Fibroblast of skin of scalp (primary cell): ENCODE measurements at regions not wholly inside any gene's neighbourhood (a gene's known extent, or its start where the extent isn't known, plus 50 kb on each side); places are given as distances from the start of the nearest gene placed in this dataset.
"Not testable (repeated sequence)": the region's sequence is repeated elsewhere in the genome, so short reads cannot be mapped to it uniquely, and the experiment has no call there.

Experiments
- DNase-seq: peaks from one replicate; pipeline ENCODE4 v3.0.0-alpha.2; 2013

DNA sequence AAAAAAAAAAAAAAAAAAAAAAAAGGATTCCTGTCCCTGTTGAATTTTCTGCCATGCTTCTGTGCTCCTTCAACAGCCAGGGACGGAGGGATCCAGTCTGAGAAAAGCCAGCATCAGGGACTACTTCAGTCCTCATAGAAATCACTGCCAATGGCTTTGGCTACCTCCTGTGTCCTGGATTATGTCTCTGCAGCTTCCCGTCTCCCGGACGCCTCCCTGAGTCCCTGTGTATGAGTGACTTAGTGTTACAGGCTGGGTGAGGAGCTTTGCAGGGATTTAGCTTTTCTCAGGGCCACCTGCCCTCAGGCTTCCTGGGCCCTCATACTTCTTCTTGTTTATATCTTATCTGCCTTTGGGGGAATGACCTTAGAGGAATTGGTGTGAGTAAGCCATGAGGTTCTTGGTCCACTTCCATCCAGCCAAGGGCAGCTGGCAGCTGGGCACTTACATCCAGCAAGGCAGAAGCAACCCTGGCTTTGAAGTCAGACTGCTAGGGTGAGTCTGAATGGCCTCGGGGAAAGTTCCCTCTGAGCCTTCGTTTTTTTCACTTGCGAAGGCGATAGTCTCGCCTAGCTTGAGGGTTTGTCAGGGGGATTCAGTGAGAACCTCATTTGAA, 83.6 kb upstream of the CRYM start:
- DNase-seq: not testable (repeated sequence)

DNA sequence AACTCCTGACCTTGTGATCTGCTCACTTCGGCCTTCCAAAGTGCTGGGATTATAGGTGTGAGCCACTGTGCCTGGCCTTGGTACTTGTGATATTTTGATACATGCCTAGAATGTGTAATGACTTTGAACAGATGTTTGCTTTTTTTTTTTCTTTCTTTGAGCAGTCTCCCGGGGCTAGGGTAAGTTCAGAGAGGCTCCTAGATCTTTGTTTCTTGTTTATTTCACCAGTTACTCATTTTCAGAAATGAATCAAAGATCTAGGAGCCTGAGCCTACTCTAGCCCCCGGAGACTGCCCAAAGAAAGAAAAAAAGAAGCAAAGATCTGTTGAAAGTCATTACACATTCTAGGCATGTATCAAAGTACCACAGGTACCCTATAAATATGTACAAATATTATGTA, 83.0 kb upstream of the CRYM start:
- not testable (repeated sequence) for DNase-seq

DNA sequence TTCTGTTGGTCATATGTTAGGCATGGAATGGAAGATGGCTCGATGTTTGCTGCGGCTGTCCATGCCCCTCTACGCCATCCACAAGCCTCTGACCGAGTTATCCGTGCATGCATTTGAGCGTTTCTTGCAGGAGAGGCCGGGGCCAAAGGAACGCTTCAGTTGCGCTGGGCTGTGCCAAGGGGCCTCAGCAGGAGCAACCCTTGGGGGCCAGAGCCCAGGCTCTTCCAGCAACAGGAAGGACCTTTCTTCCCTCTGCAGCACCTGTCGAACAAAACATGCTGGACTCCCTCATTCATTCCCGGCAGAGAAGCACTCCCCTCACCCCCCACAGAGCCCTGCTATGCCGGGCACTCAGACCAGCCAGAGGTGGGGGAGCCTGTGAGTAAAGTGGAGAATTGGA, 81.4 kb upstream of the CRYM start:
- not testable (repeated sequence) for DNase-seq

DNA sequence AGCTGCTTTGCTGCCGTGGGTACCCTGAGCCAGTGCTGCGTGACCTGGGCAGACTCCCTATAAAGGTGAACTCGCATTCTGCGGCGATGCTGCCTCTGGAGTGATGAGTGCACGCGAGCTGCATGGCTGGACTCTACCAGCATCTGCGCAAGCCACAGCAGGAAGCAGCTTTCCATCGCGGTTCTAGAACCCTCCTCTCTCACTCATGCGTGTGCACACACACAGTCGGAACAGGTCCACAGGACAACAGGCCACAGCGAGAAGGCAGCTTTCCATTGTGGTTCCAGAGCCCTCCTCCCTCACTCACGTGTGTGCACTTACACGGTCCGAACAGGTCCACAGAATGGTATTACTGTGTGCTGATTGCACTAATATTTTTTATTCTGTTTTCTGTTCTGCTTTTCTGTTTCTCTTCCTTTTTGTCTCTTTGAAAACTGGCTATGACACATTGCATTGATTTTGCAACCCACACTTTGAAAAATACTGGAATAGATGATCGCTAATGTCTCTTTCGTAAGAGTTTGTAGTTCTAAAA, 80.2 kb upstream of the CRYM start:
- not testable (repeated sequence) for DNase-seq

DNA sequence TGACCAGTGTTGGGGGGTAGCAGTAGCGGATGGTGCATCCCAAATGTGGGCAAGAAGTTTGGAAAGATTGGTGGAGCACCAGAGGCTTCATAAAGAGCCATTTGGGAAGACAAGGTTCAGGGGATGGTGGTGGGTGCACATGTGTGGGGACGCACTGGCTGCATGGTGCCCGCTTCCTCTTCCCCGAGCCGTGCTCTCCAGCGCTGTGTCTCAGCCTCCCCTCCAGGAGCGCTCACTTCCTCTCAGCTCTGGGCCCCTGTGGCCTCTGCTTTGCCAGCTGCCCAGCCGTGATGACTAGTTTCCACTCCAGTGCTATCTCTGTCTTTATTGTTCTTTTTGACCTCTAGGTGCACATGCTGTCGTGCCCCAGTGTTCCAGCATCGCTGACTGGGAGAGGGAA, 78.2 kb upstream of the CRYM start:
- not testable (repeated sequence) for DNase-seq

DNA sequence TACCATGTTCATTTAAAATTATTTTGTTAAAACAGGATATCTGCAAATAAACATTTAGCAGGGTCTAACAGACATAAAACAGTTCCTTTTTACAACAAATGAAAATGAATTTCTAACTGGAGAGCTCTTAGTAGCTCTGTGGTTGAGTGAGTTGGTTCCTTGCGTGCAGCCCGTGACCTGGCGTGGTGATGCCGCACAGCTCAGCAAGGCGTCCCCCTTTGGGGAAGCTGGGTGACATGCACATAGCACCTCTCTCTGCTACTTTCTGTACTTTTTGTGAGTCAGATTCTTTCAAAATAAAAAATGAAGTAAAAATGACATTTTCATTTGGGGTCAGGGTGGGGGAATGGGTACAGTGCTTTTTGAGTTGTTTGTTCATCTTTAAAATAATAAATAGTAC, 73.3 kb upstream of the CRYM start:
- DNase-seq: not testable (repeated sequence)

DNA sequence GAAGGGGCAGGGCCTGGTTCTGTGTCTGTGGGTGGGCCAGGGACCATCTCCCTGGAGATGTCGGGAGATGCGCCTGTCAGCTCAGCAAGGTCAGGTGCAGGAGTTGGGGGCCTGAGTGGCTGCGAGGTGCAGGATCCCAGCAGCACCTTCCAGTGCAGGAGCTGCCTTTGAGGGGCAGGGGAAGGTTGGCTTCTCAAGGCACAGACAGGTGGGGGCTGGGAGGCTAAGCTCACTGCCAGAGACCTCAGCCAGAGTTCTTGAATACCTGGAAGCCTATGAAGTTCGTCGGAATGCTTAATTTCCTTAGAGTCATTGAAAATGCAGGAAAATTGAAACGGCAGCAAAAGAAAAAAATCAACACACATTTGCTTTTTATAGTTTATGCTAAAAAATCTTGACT, 72.8 kb upstream of the CRYM start:
- not testable (repeated sequence) for DNase-seq

DNA sequence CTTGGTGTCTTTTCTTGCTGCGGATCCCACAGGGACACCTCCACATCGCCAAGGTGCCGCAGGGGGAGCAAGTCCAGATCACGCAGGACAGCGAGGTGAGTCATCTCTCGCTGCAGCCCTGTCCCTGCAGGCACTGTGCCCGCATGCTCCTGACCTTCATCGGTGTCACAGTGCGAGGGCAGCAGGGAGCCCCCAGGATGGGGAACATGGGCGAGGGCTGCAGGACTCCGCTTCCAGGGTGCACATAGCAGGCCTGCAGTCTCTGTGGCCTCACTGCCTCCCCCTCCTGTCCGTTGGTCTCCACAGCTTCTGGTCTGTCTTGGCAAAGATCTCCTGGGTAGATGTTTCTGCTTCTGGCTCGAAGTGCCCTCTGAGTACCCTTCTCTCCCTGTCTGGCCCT, 71.2 kb upstream of the CRYM start:
- not testable (repeated sequence) for DNase-seq

DNA sequence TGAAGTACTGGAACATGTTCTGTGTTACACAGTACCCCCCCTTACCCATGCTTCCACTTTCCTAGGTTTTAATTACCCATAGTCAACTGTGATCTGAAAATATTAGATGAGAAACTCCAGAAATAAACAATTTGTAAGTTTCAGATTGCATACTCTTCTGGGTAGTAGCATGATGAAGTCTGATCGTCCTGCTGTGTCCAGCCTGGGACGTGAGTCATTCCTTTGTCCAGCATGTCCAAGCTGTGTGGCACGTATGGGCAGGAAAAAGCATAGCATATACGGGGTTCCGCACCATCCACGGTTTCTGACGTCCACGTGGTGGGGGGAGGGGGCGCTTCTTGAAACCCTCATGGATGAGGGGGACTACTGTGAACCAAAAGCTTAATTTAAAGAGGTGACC, 70.7 kb upstream of the CRYM start:
- not testable (repeated sequence) for DNase-seq

DNA sequence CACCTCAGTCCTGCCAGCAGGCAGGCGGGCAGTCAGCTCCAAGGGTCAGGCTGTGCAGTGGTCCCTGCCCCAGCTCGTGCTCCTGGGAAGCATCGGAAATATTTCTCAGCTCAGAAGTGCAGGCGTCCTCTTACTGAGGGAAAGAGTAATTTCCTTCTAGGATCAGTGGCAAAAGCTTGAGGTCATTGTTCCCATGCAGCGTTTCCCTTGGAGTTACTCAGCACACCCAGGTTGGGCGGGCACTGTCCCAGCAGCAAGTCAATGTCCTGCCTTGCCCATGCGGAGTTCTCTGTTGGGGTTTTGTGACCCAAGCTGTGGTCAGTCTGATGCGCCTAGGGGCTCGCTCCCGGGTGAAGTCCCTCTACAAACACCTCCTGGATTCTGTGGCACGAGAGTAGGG, 69.4 kb upstream of the CRYM start:
- not testable (repeated sequence) for DNase-seq

DNA sequence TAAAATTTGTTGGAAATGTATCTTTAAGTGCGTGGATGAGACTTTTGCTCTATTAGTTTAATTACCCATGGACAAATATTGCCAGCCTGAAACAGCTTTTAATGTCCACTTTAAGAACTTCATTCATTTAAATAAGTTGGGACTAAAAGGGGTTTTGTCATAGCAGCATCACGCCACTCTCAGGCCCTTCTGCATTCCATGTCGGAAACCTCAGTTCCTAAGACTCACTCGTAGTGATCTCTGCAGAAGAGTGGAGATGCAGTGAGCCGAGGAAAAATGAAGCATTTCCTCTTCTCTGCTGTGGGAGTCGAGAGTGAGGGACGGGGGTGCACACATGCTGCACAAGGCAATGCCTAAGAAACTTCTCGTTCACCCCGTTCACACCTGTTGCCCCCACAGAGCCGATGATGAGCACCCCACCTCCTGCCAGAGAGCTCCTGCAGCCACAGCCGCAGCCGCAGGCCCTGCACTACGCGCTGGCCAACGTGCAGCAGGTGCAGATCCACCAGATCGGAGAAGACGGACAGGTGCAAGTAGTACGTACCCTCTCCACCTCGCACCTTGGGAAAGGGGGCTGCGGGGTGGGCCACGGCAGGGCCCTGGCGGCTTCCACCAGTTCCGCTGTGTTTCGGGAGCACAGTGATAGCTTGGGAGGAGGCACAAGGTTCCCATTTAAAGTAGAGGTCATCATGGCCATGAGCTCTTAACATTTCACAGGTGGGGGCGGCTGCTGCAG, 68.8 kb upstream of the CRYM start:
- not testable (repeated sequence) for DNase-seq

DNA sequence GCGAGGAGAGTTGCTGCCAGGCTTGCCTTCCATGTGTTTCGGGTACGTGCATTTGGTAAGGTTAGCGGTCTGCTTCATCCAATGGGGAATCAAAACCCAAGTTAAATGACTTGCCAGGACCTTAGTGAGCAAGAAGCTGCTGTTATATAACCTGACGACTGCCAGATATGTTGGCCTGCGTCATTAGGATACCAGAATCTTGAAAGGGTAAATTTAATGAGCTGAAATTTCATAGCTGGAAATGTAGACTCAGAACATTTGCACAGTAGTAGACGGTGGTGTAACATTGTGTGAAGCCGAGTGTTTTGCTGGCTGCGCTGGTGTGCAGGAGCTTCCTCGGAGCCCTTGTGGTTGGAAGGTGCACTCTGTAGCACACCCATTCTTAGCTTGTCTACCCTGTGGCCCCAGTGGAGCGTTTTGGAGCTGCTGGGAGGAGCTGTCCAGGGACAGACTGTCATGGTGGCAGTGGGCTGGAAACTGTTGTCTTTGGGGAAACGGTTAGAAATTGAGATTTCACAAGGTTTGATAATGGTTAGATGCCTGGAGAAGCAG, 66.3 kb upstream of the CRYM start:
- DNase-seq: not testable (repeated sequence)

DNA sequence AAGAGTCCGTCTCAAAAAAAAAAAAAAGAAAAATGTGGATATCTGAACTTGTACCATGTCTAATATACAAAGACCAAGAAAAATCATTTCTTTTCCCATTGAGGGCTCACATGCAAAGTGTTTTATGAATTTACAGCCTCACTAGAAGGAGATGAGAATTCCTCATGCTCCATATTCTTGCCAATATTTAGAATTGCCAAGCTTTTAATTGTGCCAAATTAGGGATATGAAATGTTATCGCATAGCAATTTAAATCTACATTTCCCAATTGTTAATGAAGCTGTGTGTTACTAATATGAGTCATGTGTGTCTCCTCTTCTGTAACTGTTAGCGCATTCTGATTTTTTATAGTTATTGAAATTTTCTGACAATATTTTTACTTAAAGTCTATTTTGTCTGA, 63.0 kb upstream of the CRYM start:
- DNase-seq: no peak

DNA sequence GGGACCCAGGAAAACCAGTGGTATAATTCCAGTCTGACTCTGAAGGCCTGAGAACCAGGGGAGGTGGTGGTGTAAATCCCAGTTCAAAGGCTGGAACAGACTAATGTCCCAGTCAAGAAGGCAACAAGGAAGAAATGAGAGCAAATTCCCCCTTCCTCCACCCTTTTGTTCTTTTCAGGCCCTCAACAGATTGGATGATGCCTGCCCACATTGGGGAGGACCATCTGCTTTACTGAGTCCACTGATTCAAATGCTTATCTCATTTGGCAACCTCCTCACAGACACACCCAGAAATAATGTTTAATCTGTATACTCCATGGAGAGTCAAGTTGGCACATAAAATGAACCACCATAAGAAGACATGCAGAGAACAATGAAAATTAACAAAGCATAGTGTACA, 61.9 kb upstream of the CRYM start:
- no peak for DNase-seq

DNA sequence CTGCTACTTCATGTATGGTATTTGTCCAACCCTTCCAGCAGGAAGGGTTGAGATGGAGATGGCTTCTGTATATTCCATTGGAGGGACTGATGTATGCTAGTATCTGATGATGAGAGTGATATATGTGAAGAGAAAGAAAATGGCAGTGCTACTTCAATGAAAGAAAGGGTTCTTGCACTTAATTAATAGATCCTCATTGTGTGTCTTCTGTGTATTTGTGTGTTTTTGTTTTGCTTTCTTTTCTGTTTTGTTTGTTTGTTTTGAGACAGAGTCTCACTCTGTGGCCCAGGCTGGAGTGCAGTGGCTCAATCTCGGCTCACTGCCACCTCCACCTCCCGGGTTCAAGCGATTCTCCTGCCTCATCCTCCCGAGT, 61.2 kb upstream of the CRYM start:
- DNase-seq: no peak

DNA sequence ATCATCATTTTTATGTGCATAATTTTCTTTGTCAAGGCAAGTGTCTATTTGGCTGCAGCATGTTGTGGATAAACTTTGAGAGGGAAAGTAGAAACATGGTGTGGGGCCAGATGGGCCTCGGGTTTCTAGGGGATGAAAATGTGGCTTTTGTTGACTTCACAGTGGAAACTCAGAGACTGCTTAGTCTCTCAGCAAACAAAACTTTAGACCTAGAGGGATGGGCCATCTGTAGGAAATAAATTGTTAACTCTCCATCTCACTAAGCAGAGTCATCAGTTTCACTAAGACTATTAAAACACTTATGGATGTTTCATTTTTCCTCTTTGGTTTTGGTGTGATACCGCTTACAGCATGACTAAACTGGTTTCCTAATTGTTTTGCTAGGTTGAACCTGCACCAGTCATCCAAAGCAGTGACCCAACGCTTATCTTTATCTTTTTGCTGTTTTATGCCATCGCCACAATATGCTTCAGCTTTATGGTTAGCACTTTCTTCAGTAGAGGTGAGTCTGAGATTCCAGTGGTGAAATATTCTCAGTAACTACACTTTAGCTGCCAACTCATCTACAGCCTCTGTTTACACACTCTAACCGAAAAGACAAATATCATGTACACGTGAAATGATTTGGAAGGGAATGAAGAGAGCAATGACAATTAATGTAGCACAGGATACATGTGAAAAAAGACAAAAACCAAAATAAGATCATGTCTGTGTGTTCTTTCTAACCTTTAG, 60.6 kb upstream of the CRYM start:
- DNase-seq: no peak

DNA sequence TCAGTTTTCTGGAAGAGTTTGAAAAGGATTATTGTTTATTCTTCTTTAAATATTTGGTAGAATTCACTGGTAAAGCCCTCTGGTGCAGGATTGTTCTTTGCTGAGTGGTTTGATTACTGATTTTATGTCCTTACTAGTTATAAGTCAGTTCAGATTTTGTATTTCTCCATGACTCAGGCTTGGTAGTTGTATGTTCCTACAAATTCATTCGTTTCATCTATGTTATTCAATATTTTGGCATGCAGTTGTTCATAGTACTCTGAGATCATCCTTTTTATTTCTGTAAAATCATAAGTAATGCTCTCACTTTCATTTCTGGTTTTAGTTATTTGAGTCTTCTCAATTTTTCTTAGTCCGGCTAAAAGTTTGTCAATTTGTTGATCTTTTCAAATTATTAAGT, 58.1 kb upstream of the CRYM start:
- peak; percentile 7 for DNase-seq

DNA sequence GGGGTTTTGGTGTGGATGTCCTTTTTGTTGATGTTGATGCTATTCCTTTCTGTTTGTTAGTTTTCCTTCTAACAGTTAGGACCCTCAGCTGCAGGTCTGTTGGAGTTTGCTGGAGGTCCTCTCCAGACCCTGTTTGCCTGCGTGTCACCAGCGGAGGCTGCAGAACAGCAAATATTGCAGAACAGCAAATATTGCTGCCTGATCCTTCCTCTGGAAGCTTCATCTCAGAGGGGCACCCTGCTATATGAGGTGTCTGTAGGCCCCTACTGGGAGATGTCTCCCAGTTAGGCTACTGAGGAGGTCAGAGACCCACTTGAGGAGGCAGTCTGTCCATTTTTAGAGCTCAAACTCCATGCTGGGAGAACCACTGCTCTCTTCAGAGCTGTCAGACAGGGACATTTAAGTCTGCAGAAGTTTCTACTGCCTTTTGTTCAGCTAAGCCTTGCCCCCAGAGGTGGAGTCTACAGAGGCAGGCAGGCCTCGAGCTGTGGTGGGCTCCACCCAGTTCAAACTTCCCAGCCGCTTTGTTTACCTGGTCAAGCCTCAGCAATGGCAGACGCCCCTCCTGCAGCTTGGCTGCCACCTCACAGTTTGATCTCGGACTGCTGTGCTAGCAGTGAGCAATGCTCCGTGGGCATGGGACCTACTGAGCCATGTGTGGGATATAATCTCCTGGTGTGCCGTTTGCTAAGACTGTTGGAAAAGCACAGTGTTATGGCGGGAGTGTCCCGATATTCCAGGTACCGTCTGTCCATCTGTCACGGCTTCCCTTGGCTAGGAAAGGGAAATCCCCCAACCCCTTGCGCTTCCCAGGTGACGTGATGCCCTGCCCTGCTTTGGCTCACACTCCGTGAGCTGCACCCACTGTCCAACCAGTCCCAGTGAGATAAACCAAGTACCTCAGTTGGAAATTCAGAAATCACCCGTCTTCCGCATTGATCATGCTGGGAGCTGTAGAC, 56.4 kb upstream of the CRYM start:
- not testable (repeated sequence) for DNase-seq

DNA sequence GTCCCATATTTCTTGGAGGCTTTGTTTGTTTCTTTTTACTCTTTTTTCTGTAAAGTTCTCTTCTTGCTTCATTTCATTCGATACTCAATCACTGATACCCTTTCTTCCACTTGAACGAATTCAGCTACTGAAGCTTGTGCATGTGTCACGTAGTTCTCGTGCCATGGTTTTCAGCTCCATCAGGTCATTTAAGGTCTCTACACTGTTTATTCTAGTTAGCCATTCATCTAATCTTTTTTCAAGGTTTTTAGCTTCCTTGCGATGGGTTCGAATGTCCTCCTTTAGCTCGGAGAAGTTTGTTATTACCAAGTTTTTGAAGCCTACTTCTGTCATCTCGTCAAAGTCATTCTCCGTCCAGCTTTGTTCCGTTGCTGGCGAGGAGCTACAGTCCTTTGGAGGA, 55.6 kb upstream of the CRYM start:
- DNase-seq: not testable (repeated sequence)
